GM23338 (cell line): ENCODE measurements at regions not wholly inside any gene's neighbourhood (a gene's known extent, or its start where the extent isn't known, plus 50 kb on each side); places are given as distances from the start of the nearest gene placed in this dataset.

ENCODE experiments used
- ATAC-seq: fragments of 200-7000 bp; cut with Tn5 transposase; 3 replicates; pipeline ENCODE4 v1.9.1; 2020
- DNase-seq: peaks from one replicate; pipeline ENCODE4 v3.0.0-alpha.2; 2015; ENCODE audit warnings: low spot score
- H2AFZ ChIP-seq: fragments of 200-600 bp; sonication (generic); 2 replicates; pipeline ENCODE4 v1.8.0; 2016; ENCODE audit warnings: antibody characterized with exemption, mild to moderate bottlenecking, moderate library complexity
- H3F3A ChIP-seq: fragments of 200-600 bp; sonication (generic); replicated peaks from 2 replicates; pipeline ENCODE4 v1.8.0; 2017; ENCODE audit warnings: antibody characterized with exemption, mixed run types, low read depth
- H3K27ac ChIP-seq: fragments of 200-600 bp; sonication (generic); 2 replicates; pipeline ENCODE4 v1.6.1; 2016; ENCODE audit warnings: low read depth
- H3K27me3 ChIP-seq: fragments of 200-600 bp; sonication (generic); 2 replicates; pipeline ENCODE4 v1.8.0; 2016; ENCODE audit warnings: mild to moderate bottlenecking, mixed run types, moderate library complexity; ENCODE audit not compliant: insufficient read depth
- H3K36me3 ChIP-seq: fragments of 200-600 bp; sonication (generic); 2 replicates; pipeline ENCODE4 v1.8.0; 2016; ENCODE audit warnings: mild to moderate bottlenecking; ENCODE audit not compliant: insufficient read depth
- H3K4me1 ChIP-seq: fragments of 200-600 bp; sonication (generic); 2 replicates; pipeline ENCODE4 v1.8.0; 2016; ENCODE audit warnings: mild to moderate bottlenecking, moderate library complexity; ENCODE audit not compliant: insufficient read depth
- H3K4me2 ChIP-seq: fragments of 200-600 bp; sonication (generic); 2 replicates; pipeline ENCODE4 v1.7.1; 2017; ENCODE audit warnings: mixed run types
- H3K4me3 ChIP-seq: fragments of 200-600 bp; sonication (generic); 2 replicates; pipeline ENCODE4 v1.6.1; 2016; ENCODE audit warnings: mixed run types
- H3K79me2 ChIP-seq: fragments of 200-600 bp; sonication (generic); replicated peaks from 2 replicates; pipeline ENCODE4 v1.8.0; 2017; ENCODE audit warnings: mild to moderate bottlenecking; ENCODE audit not compliant: insufficient read depth
- H3K9me2 ChIP-seq: fragments of 200-600 bp; sonication (generic); 2 replicates; pipeline ENCODE4 v1.8.0; 2017; ENCODE audit not compliant: insufficient read depth
- H4K20me1 ChIP-seq: fragments of 200-600 bp; sonication (generic); replicated peaks from 2 replicates; pipeline ENCODE4 v1.8.0; 2017; ENCODE audit warnings: mild to moderate bottlenecking; ENCODE audit not compliant: insufficient read depth
- H3K27ac Mint-ChIP-seq: 2 replicates; pipeline ENCODE4 v1.8.0; 2020; ENCODE audit warnings: inconsistent platforms, mild to moderate bottlenecking, moderate library complexity, mixed read lengths
- H3K27me3 Mint-ChIP-seq: 3 replicates; pipeline ENCODE4 v1.8.0; 2022; ENCODE audit warnings: low read depth, mild to moderate bottlenecking, moderate library complexity, mixed read lengths, inconsistent platforms; ENCODE audit not compliant: insufficient read depth, poor library complexity
- H3K36me3 Mint-ChIP-seq: 3 replicates; pipeline ENCODE4 v1.8.0; 2021; ENCODE audit warnings: low read depth, mild to moderate bottlenecking, inconsistent platforms, moderate library complexity, mixed read lengths
- H3K4me1 Mint-ChIP-seq: 3 replicates; pipeline ENCODE4 v1.8.0; 2020; ENCODE audit warnings: mild to moderate bottlenecking, inconsistent platforms, mixed read lengths
- H3K4me3 Mint-ChIP-seq: 3 replicates; pipeline ENCODE4 v1.8.0; 2021; ENCODE audit warnings: moderate library complexity, mild to moderate bottlenecking, inconsistent platforms, mixed read lengths
- H3K9me3 Mint-ChIP-seq: 3 replicates; pipeline ENCODE4 v1.8.0; 2020; ENCODE audit warnings: moderate library complexity, mild to moderate bottlenecking, inconsistent platforms, mixed read lengths
- CREB1 ChIP-seq: fragments of 250-450 bp; sonication (Bioruptor Pico); IDR thresholded peaks from 2 replicates; pipeline ENCODE4 v1.5.0; 2020; ENCODE audit warnings: low read depth, mild to moderate bottlenecking, moderate library complexity
- CTCF ChIP-seq, 2 experiments: fragments of 200-600 bp in 1 of 2; sonication (generic) in 1 of 2; conservative IDR thresholded peaks; 2 replicates each; pipeline versions ENCODE4 v1.5.1 to v1.6.1; 2016 to 2017; ENCODE audit warnings: antibody characterized with exemption in 2 of 2, low read depth in 2 of 2, mild to moderate bottlenecking in 2 of 2, moderate library complexity in 1 of 2
- EZH2 ChIP-seq: fragments of 200-600 bp; sonication (generic); IDR thresholded peaks from one replicate; pipeline ENCODE4 v1.8.0; 2017; ENCODE audit warnings: antibody characterized with exemption, mild to moderate bottlenecking, low read depth; ENCODE audit not compliant: unreplicated experiment
- EZH2phosphoT487 ChIP-seq: fragments of 200-600 bp; sonication (generic); IDR thresholded peaks from one replicate; pipeline ENCODE4 v1.8.1; 2018; ENCODE audit warnings: antibody characterized with exemption; ENCODE audit not compliant: unreplicated experiment
- JUNB ChIP-seq: IDR thresholded peaks from one replicate; pipeline ENCODE4 v1.6.1; 2016; ENCODE audit warnings: antibody characterized with exemption; ENCODE audit not compliant: unreplicated experiment
- NANOG ChIP-seq: IDR thresholded peaks from 2 replicates; pipeline ENCODE4 v1.6.1; 2016; ENCODE audit warnings: antibody characterized with exemption, borderline replicate concordance
- POLR2AphosphoS5 ChIP-seq: IDR thresholded peaks from 2 replicates; pipeline ENCODE4 v1.6.1; 2016; ENCODE audit warnings: antibody characterized with exemption, low read depth
- STAT1 ChIP-seq: IDR thresholded peaks from one replicate; pipeline ENCODE4 v1.6.1; 2016; ENCODE audit warnings: antibody characterized with exemption; ENCODE audit not compliant: unreplicated experiment
- ZNF114 ChIP-seq: fragments of 250-450 bp; sonication (Bioruptor Pico); IDR thresholded peaks from 2 replicates; pipeline ENCODE4 v1.5.0; 2020; ENCODE audit warnings: mild to moderate bottlenecking, moderate library complexity
- ZNF331 ChIP-seq: fragments of 250-450 bp; sonication (Bioruptor Pico); IDR thresholded peaks from 2 replicates; pipeline ENCODE4 v1.5.0; 2020; ENCODE audit warnings: low read depth, mild to moderate bottlenecking, moderate library complexity
- TF ChIP-seq, protein P1 (sequence below): IDR thresholded peaks from one replicate; pipeline ENCODE4 v1.6.1; 2018; ENCODE audit warnings: antibody characterized with exemption; ENCODE audit not compliant: unreplicated experiment
- TF ChIP-seq, protein P2 (sequence below): IDR thresholded peaks from 2 replicates; pipeline ENCODE4 v1.6.1; 2016; ENCODE audit warnings: antibody characterized with exemption

DNA sequence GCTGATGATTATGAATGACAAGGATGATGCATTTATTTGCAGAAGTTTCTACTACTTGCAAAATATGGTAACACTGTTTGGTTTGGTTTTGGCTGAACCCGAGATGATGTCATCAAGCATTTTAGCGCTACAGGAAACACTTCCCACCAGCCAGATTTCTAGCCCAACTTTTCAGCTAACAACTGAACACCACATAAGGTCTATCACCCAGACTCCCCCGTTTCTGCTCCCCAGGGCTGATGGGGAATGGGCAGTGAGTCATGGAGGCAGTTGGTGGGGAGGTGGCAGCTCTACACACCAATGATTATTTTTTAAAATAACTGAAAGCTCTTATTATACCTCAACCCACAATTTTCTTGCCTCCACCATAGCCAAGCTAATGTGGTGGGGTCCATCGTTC is 302.9 kb downstream of the CEMIP2 start (continued):
- TF ChIP-seq STAT1 (no peak), JUNB (no peak), CTCF (conservative IDR thresholded peaks at IDR 0.05; ENCODE audit: low read depth in 2 of 2) (no peak), POLR2AphosphoS5 (no peak), ZNF114 (CRISPR knock-in tag) (no peak), EZH2 (no peak)
- TF ChIP-seq, protein P1, sequence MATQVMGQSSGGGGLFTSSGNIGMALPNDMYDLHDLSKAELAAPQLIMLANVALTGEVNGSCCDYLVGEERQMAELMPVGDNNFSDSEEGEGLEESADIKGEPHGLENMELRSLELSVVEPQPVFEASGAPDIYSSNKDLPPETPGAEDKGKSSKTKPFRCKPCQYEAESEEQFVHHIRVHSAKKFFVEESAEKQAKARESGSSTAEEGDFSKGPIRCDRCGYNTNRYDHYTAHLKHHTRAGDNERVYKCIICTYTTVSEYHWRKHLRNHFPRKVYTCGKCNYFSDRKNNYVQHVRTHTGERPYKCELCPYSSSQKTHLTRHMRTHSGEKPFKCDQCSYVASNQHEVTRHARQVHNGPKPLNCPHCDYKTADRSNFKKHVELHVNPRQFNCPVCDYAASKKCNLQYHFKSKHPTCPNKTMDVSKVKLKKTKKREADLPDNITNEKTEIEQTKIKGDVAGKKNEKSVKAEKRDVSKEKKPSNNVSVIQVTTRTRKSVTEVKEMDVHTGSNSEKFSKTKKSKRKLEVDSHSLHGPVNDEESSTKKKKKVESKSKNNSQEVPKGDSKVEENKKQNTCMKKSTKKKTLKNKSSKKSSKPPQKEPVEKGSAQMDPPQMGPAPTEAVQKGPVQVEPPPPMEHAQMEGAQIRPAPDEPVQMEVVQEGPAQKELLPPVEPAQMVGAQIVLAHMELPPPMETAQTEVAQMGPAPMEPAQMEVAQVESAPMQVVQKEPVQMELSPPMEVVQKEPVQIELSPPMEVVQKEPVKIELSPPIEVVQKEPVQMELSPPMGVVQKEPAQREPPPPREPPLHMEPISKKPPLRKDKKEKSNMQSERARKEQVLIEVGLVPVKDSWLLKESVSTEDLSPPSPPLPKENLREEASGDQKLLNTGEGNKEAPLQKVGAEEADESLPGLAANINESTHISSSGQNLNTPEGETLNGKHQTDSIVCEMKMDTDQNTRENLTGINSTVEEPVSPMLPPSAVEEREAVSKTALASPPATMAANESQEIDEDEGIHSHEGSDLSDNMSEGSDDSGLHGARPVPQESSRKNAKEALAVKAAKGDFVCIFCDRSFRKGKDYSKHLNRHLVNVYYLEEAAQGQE = no peak

DNA sequence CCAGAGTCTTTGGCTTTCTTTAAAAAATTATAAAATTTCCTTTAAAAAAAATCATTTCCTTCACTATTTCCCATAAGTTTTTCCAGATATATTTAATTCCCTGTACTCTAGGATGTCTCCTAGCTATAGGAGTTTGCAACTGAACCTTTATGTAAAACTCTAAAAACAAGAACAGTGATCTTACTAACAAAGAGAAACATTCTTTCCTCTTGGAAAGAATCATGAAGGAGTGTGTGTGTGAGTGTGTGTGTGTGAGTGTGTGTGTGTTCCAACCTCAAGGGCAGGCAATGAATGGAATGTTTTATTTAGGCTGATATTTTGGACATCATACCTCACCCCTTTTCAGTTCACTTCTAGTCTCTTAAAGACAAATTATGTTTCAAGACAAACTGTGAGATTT is 309.2 kb downstream of the CEMIP2 start:
- H3K4me3 Mint-ChIP-seq = no peak overlapping the region
- Histone ChIP-seq H3K36me3 (no peaks in the 10 kb centered on the region), H4K20me1 (no peaks in the 10 kb centered on the region), H3F3A (no peaks in the 10 kb centered on the region), H3K4me2 (peak overlapping the region; percentile 15), H3K4me3 (no peak overlapping the region), H3K27ac (peak overlapping the region; percentile 24; the same call in 1 of the 2 replicates), H3K79me2 (no peaks in the 10 kb centered on the region), H3K9me2 (no peaks in the 10 kb centered on the region), H2AFZ (peak overlapping the region; percentile 6; the same call in 1 of the 2 replicates), H3K27me3 (no peaks in the 10 kb centered on the region), H3K4me1 (peaks cover 30% of the 10 kb centered on the region)
- H3K27ac Mint-ChIP-seq = 0 out of 2 replicates have a peak overlapping the region, but pooled peaks have one; percentile 8
- no peaks in the 10 kb centered on the region for H3K36me3 Mint-ChIP-seq
- H3K4me1 Mint-ChIP-seq = peaks cover 20% of the 10 kb centered on the region; the same call in 2 of the 3 replicates
- H3K27me3 Mint-ChIP-seq = no peaks in the 10 kb centered on the region
- DNase-seq (peak; percentile 61), ATAC-seq (peak; percentile 69)
- H3K9me3 Mint-ChIP-seq = no peaks in the 10 kb centered on the region
- no peak for TF ChIP-seq ZNF114 (CRISPR knock-in tag)
- TF ChIP-seq CREB1 (CRISPR knock-in tag) = no peak; the same call in 1 of the 2 replicates
- TF ChIP-seq JUNB = no peak
- TF ChIP-seq EZH2 = no peak
- TF ChIP-seq, protein P2, sequence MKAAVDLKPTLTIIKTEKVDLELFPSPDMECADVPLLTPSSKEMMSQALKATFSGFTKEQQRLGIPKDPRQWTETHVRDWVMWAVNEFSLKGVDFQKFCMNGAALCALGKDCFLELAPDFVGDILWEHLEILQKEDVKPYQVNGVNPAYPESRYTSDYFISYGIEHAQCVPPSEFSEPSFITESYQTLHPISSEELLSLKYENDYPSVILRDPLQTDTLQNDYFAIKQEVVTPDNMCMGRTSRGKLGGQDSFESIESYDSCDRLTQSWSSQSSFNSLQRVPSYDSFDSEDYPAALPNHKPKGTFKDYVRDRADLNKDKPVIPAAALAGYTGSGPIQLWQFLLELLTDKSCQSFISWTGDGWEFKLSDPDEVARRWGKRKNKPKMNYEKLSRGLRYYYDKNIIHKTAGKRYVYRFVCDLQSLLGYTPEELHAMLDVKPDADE = no peak
- TF ChIP-seq, protein P1 = no peak
- no peak for TF ChIP-seq CTCF (conservative IDR thresholded peaks at IDR 0.05; ENCODE audit: low read depth in 2 of 2)
- no peak for TF ChIP-seq EZH2phosphoT487
- no peak for TF ChIP-seq NANOG
- TF ChIP-seq STAT1 = no peak
- no peak for TF ChIP-seq ZNF331
- TF ChIP-seq POLR2AphosphoS5 = no peak
